ENCODE measurements at regions not wholly inside any gene's neighbourhood (a gene's known extent, or its start where the extent isn't known, plus 50 kb on each side); places are given as distances from the start of the nearest gene placed in this dataset.

DNA sequence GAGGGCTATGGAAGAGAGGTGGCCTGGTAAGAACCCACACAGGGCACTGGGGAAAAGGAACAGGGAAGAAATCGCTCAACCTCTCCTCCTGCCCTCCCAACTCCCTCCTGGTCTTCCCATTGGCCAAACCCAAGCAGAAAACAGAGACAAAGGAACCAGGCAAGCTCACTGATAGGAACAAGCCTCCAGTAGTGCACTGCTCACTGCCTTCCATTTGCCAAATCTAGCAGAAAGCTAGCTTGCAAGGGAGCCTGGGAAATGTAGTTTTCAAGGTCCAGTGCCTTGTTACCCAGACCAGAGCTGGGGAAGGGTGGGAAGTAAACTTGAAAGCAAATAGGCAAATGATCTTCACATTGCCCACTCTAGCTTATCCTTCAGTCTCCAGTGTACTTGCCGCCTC lies 556.1 kb upstream of the AUTS2 start:
- FAIRE-seq (no peak), DNase-seq (ENCODE audit: low read depth) (no peak)
- Histone ChIP-seq H3K36me3 (ENCODE audit: control insufficient read depth, insufficient read depth, low read length) (no peaks in the 10 kb centered on the region), H3K4me3 (ENCODE audit: low read depth, low read length) (no peak overlapping the region), H3K27me3 (ENCODE audit: control insufficient read depth, insufficient read depth, low read length) (no peaks in the 10 kb centered on the region)
- TF ChIP-seq, protein P1, sequence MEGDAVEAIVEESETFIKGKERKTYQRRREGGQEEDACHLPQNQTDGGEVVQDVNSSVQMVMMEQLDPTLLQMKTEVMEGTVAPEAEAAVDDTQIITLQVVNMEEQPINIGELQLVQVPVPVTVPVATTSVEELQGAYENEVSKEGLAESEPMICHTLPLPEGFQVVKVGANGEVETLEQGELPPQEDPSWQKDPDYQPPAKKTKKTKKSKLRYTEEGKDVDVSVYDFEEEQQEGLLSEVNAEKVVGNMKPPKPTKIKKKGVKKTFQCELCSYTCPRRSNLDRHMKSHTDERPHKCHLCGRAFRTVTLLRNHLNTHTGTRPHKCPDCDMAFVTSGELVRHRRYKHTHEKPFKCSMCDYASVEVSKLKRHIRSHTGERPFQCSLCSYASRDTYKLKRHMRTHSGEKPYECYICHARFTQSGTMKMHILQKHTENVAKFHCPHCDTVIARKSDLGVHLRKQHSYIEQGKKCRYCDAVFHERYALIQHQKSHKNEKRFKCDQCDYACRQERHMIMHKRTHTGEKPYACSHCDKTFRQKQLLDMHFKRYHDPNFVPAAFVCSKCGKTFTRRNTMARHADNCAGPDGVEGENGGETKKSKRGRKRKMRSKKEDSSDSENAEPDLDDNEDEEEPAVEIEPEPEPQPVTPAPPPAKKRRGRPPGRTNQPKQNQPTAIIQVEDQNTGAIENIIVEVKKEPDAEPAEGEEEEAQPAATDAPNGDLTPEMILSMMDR (IDR thresholded peaks at IDR 0.05; ENCODE audit: insufficient read depth, low read length, severe bottlenecking): no peak

DNA sequence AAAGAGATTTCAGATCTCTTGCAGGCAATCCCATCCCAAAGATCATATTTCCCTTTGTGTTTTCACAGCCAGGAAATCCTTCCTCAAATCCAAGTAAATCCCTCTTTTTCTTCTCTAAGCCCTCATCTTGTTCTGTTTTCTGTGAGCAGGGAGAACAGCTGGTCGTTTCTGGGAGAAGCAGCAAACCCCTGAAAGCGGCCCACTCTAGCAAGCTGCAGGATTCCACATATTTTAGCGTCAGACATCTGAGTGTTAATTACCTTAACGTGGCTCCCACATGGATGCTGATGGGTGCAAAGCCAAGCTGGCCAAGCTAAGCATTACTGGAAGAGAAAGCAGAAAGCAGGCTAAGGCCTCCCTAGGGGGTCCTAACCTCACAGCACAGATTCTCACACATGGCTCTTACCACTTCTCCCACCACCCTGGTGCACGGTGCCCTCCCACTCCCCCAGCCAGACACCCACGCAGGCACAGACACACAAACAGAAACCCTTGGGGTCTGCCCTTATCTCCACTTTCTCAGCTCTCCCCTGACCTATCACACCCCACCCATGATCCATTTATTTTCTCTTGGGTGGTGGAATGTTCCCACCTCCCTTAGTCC lies 551.0 kb upstream of the AUTS2 start:
- no peak overlapping the region for H3K4me3 ChIP-seq (ENCODE audit: low read depth, low read length)
- DNase-seq (ENCODE audit: low read depth) (no peak), FAIRE-seq (no peak)
- TF ChIP-seq, protein P1 (IDR thresholded peaks at IDR 0.05; ENCODE audit: insufficient read depth, low read length, severe bottlenecking): no peak
- H3K27me3 ChIP-seq (ENCODE audit: control insufficient read depth, insufficient read depth, low read length): no peaks in the 10 kb centered on the region
- no peaks in the 10 kb centered on the region for H3K36me3 ChIP-seq (ENCODE audit: control insufficient read depth, insufficient read depth, low read length)

DNA sequence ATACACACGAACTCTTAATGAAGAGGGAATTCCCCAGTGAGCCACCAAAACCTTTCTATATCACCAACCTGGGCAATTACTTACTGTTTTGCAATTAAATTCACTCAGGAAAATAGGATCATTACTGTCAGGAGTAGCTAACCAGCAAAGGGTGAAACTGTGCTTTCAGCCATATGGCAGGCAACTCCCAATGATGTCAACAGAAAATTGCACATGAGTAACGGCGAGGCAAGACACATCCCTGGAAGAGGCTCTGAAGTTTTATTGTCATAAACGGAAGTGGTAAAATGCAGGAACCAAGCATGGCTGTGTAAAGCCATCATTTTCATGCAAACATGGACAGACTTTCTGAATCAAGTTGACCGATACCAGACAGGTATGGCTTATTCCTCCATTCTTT lies 548.9 kb upstream of the AUTS2 start:
- DNase-seq (ENCODE audit: low read depth): no peak
- TF ChIP-seq, protein P1 (IDR thresholded peaks at IDR 0.05; ENCODE audit: insufficient read depth, low read length, severe bottlenecking): no peak
- no peak for FAIRE-seq
- no peak overlapping the region for H3K4me3 ChIP-seq (ENCODE audit: low read depth, low read length)
- no peaks in the 10 kb centered on the region for H3K27me3 ChIP-seq (ENCODE audit: control insufficient read depth, insufficient read depth, low read length)
- H3K36me3 ChIP-seq (ENCODE audit: control insufficient read depth, insufficient read depth, low read length): no peaks in the 10 kb centered on the region

DNA sequence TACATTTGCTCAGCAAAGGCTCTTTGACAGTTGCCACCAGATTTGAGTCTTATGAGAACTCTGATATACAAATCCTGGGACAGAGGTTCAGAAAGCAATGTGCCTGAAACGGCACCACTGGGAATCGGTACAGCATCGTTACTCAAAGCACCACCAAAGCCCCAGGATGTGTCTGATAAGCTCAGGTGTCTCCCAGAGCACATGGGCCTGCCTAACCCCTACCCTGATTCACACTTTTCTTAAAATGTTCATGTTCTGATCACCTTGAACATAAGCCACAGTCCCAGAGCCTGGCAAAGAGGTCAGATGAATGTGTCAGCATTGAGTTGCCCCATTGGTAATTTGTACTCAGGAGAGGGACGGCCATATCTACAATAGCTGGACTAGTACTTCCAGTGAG lies 545.8 kb upstream of the AUTS2 start:
- FAIRE-seq: no peak
- TF ChIP-seq, protein P1 (IDR thresholded peaks at IDR 0.05; ENCODE audit: insufficient read depth, low read length, severe bottlenecking): no peak
- Histone ChIP-seq H3K4me3 (ENCODE audit: low read depth, low read length) (no peak overlapping the region), H3K36me3 (ENCODE audit: control insufficient read depth, insufficient read depth, low read length) (no peaks in the 10 kb centered on the region), H3K27me3 (ENCODE audit: control insufficient read depth, insufficient read depth, low read length) (no peaks in the 10 kb centered on the region)
- DNase-seq (ENCODE audit: low read depth): no peak

DNA sequence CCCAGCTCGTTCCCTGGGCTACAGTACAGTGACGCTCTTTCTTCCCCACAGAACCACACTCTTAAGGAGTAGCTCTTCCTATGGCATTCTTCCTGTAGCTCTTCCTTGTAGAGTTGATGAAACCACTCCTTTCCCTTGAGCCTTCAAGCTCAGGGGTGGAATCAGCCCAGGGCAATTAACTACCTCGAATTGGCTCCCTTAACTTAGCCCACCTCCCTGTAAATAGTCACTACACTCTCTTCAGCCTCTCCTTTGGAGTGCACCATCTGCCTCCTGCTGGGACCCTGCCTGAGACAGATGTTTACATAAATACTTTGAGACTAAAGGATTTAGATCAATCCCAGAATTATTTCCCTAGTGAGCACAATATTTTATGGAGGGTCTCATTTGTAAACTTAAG lies 537.8 kb upstream of the AUTS2 start:
- no peaks in the 10 kb centered on the region for H3K36me3 ChIP-seq (ENCODE audit: control insufficient read depth, insufficient read depth, low read length)
- FAIRE-seq: no peak
- DNase-seq (ENCODE audit: low read depth): no peak
- no peak overlapping the region for H3K4me3 ChIP-seq (ENCODE audit: low read depth, low read length)
- TF ChIP-seq, protein P1 (IDR thresholded peaks at IDR 0.05; ENCODE audit: insufficient read depth, low read length, severe bottlenecking): no peak
- H3K27me3 ChIP-seq (ENCODE audit: control insufficient read depth, insufficient read depth, low read length): no peaks in the 10 kb centered on the region
